OCI-LY1 (cell line): ENCODE measurements at regions not wholly inside any gene's neighbourhood (a gene's known extent, or its start where the extent isn't known, plus 50 kb on each side); places are given as distances from the start of the nearest gene placed in this dataset.

Source experiments
- H2AFZ ChIP-seq: fragments of 200-600 bp; sonication (generic), shearing (Covaris generic); 2 replicates; pipeline ENCODE4 v1.6.0; 2014; ENCODE audit warnings: antibody characterized with exemption, mild to moderate bottlenecking, low read length
- H3F3A ChIP-seq: fragments of 200-600 bp; sonication (generic), shearing (Covaris generic); 2 replicates; pipeline ENCODE4 v1.6.0; 2014; ENCODE audit warnings: mild to moderate bottlenecking, antibody characterized with exemption, low read length, moderate library complexity; ENCODE audit not compliant: insufficient read depth
- H3K27ac ChIP-seq: fragments of 200-600 bp; sonication (generic); 2 replicates; pipeline ENCODE4 v1.5.1; 2014; ENCODE audit warnings: low read length, mixed run types, mild to moderate bottlenecking, low read depth; ENCODE audit not compliant: poor library complexity, severe bottlenecking
- H3K27me3 ChIP-seq: fragments of 200-600 bp; sonication (generic); 2 replicates; pipeline ENCODE4 v1.6.0; 2014; ENCODE audit warnings: antibody characterized with exemption, mild to moderate bottlenecking, low read length, moderate library complexity; ENCODE audit not compliant: insufficient read depth
- H3K36me3 ChIP-seq: fragments of 200-600 bp; sonication (generic); 2 replicates; pipeline ENCODE4 v1.6.1; 2014; ENCODE audit warnings: mild to moderate bottlenecking, antibody characterized with exemption, low read length, moderate library complexity, mixed read lengths; ENCODE audit not compliant: insufficient read depth
- H3K4me1 ChIP-seq: fragments of 200-600 bp; sonication (generic); 2 replicates; pipeline ENCODE4 v1.5.1; 2014; ENCODE audit warnings: mild to moderate bottlenecking, low read length, moderate library complexity; ENCODE audit not compliant: insufficient read depth, severe bottlenecking
- H3K4me2 ChIP-seq: fragments of 200-600 bp; sonication (generic), shearing (Covaris generic); 2 replicates; pipeline ENCODE4 v1.6.1; 2014; ENCODE audit warnings: low read length
- H3K4me3 ChIP-seq: fragments of 200-600 bp; sonication (generic); 2 replicates; pipeline ENCODE4 v1.5.1; 2014; ENCODE audit warnings: low read length, low read depth, mild to moderate bottlenecking, mixed read lengths; ENCODE audit not compliant: poor library complexity, severe bottlenecking
- H3K79me2 ChIP-seq: fragments of 200-600 bp; shearing (Covaris generic); 2 replicates; pipeline ENCODE4 v1.6.1; 2016; ENCODE audit warnings: mixed run types, low read length, mixed read lengths; ENCODE audit not compliant: insufficient read depth
- H3K9ac ChIP-seq: fragments of 200-600 bp; sonication (generic), shearing (Covaris generic); 2 replicates; pipeline ENCODE4 v1.6.1; 2014; ENCODE audit warnings: mild to moderate bottlenecking, low read length, mixed read lengths
- H3K9me2 ChIP-seq: fragments of 200-600 bp; sonication (generic), shearing (Covaris generic); 2 replicates; pipeline ENCODE4 v1.6.1; 2014; ENCODE audit warnings: low read depth, mild to moderate bottlenecking, low read length, mixed read lengths
- H3K9me3 ChIP-seq: fragments of 200-600 bp; shearing (Covaris generic); 2 replicates; pipeline ENCODE4 v1.6.1; 2014; ENCODE audit warnings: low read length, mixed read lengths
- H4K20me1 ChIP-seq: fragments of 200-600 bp; sonication (generic), shearing (Covaris generic); 2 replicates; pipeline ENCODE4 v1.6.0; 2016; ENCODE audit warnings: mild to moderate bottlenecking, low read length; ENCODE audit not compliant: insufficient read depth
- EZH2 ChIP-seq: fragments of 200-600 bp; sonication (generic), shearing (Covaris generic); IDR thresholded peaks from 2 replicates; pipeline ENCODE4 v1.8.0; 2017; ENCODE audit warnings: borderline replicate concordance, mixed run types, mild to moderate bottlenecking, antibody characterized with exemption, low read length, moderate library complexity, mixed read lengths
- TF ChIP-seq, protein P1 (sequence below): fragments of 200-600 bp; sonication (generic), shearing (Covaris generic); IDR thresholded peaks from 2 replicates; pipeline ENCODE4 v1.5.1; 2017; ENCODE audit warnings: mild to moderate bottlenecking, antibody characterized with exemption, low read length, moderate library complexity, mixed read lengths

GRCh38 chr20:17797579-17797978, 97.8 kb downstream of the BANF2 start:
- H3K9me3 ChIP-seq: no peaks in the 10 kb centered on the region
- H3K27me3 ChIP-seq: no peaks in the 10 kb centered on the region; the same call in 1 of the 2 replicates
- no peaks in the 10 kb centered on the region for H3K9me2 ChIP-seq
- no peak overlapping the region for H3K9ac ChIP-seq
- no peak overlapping the region for H3K27ac ChIP-seq
- TF ChIP-seq, protein P1, sequence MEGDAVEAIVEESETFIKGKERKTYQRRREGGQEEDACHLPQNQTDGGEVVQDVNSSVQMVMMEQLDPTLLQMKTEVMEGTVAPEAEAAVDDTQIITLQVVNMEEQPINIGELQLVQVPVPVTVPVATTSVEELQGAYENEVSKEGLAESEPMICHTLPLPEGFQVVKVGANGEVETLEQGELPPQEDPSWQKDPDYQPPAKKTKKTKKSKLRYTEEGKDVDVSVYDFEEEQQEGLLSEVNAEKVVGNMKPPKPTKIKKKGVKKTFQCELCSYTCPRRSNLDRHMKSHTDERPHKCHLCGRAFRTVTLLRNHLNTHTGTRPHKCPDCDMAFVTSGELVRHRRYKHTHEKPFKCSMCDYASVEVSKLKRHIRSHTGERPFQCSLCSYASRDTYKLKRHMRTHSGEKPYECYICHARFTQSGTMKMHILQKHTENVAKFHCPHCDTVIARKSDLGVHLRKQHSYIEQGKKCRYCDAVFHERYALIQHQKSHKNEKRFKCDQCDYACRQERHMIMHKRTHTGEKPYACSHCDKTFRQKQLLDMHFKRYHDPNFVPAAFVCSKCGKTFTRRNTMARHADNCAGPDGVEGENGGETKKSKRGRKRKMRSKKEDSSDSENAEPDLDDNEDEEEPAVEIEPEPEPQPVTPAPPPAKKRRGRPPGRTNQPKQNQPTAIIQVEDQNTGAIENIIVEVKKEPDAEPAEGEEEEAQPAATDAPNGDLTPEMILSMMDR: no peak
- TF ChIP-seq EZH2: no peak
- H2AFZ ChIP-seq: no peak overlapping the region
- H3K4me1 ChIP-seq: no peaks in the 10 kb centered on the region
- H3K4me2 ChIP-seq: no peak overlapping the region
- H3K36me3 ChIP-seq: no peaks in the 10 kb centered on the region
- H3K4me3 ChIP-seq: no peak overlapping the region
- H4K20me1 ChIP-seq: no peaks in the 10 kb centered on the region
- H3K79me2 ChIP-seq: no peaks in the 10 kb centered on the region
- H3F3A ChIP-seq: no peaks in the 10 kb centered on the region

DNA sequence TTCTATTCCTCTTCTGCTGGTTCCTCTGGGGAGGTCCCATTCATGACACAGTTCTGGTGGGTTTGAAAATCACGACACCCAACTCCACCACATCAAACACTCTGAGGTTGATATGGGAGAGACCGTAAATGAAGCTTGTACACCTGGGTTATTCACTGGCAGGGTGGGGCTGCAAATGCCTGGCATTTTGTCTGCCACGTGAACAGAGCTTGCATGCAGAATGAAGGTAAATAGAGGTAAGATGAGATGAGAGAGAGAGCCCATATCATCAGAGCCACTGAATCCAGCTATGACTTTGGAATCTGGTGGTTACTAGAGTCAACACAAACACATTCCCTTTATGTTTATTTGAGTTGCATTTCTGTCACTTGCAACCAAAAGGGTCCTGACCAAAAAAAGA, 97.4 kb downstream of the BANF2 start:
- no peak overlapping the region for H2AFZ ChIP-seq
- no peaks in the 10 kb centered on the region; the same call in 1 of the 2 replicates for H3K27me3 ChIP-seq
- no peak overlapping the region for H3K4me3 ChIP-seq
- no peak overlapping the region for H3K4me2 ChIP-seq
- no peaks in the 10 kb centered on the region for H4K20me1 ChIP-seq
- no peak overlapping the region for H3K9ac ChIP-seq
- no peaks in the 10 kb centered on the region for H3K9me2 ChIP-seq
- H3K9me3 ChIP-seq: no peaks in the 10 kb centered on the region
- TF ChIP-seq, protein P1: no peak
- TF ChIP-seq EZH2: no peak
- H3F3A ChIP-seq: no peaks in the 10 kb centered on the region
- H3K27ac ChIP-seq: no peak overlapping the region
- H3K36me3 ChIP-seq: no peaks in the 10 kb centered on the region
- H3K4me1 ChIP-seq: no peaks in the 10 kb centered on the region
- H3K79me2 ChIP-seq: no peaks in the 10 kb centered on the region

GRCh38 chr20:17796091-17796563, 96.4 kb downstream of the BANF2 start:
- H3F3A ChIP-seq: no peaks in the 10 kb centered on the region
- H2AFZ ChIP-seq: no peak overlapping the region
- no peaks in the 10 kb centered on the region for H3K36me3 ChIP-seq
- no peaks in the 10 kb centered on the region for H3K4me1 ChIP-seq
- no peak overlapping the region for H3K4me2 ChIP-seq
- TF ChIP-seq, protein P1: no peak
- TF ChIP-seq EZH2: no peak
- no peak overlapping the region for H3K27ac ChIP-seq
- H3K4me3 ChIP-seq: no peak overlapping the region
- no peaks in the 10 kb centered on the region for H3K9me3 ChIP-seq
- no peak overlapping the region for H3K9ac ChIP-seq
- no peaks in the 10 kb centered on the region for H3K79me2 ChIP-seq
- H3K27me3 ChIP-seq: no peaks in the 10 kb centered on the region; the same call in 1 of the 2 replicates
- H4K20me1 ChIP-seq: no peaks in the 10 kb centered on the region
- no peaks in the 10 kb centered on the region for H3K9me2 ChIP-seq
